ENCODE measurements at regions not wholly inside any gene's neighbourhood (a gene's known extent, or its start where the extent isn't known, plus 50 kb on each side); places are given as distances from the start of the nearest gene placed in this dataset.

- TF ChIP-seq, protein P1, sequence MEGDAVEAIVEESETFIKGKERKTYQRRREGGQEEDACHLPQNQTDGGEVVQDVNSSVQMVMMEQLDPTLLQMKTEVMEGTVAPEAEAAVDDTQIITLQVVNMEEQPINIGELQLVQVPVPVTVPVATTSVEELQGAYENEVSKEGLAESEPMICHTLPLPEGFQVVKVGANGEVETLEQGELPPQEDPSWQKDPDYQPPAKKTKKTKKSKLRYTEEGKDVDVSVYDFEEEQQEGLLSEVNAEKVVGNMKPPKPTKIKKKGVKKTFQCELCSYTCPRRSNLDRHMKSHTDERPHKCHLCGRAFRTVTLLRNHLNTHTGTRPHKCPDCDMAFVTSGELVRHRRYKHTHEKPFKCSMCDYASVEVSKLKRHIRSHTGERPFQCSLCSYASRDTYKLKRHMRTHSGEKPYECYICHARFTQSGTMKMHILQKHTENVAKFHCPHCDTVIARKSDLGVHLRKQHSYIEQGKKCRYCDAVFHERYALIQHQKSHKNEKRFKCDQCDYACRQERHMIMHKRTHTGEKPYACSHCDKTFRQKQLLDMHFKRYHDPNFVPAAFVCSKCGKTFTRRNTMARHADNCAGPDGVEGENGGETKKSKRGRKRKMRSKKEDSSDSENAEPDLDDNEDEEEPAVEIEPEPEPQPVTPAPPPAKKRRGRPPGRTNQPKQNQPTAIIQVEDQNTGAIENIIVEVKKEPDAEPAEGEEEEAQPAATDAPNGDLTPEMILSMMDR (conservative IDR thresholded peaks at IDR 0.05) = no peak
- Mint-ChIP-seq H3K27ac (no peak overlapping the region), H3K27me3 (peaks cover 33% of the 10 kb centered on the region), H3K9me3 (no peaks in the 10 kb centered on the region), H3K4me1 (ENCODE audit: unreplicated experiment) (peaks cover 25% of the 10 kb centered on the region), H3K36me3 (no peaks in the 10 kb centered on the region), H3K4me3 (no peak overlapping the region)
- DNase-seq (ENCODE audit: extremely low spot score, unreplicated experiment) = no peak
These were observed 269.7 kb downstream of the ABCC12 start for GRCh38 chr16:47886139-47886538.

DNA sequence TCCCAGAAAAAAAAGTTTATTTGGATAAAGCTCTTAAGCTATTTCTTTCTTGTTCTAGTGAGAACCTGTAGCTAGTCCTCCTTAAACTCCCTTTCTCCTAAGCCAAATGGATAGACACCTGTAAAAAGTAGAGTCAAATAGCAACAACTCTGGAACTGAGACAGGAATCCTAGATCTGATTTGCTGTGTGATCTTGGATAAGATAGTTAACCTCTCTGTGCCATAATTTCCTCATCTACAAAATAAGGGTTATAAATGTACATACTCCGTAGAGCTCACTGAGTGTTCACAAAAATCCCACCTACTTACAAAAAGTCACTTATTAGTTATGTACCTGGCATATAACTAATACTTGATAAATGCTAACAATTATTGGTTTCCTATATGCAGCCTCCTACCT lies 270.3 kb downstream of the ABCC12 start:
- TF ChIP-seq, protein P1 (conservative IDR thresholded peaks at IDR 0.05) = no peak
- DNase-seq (ENCODE audit: extremely low spot score, unreplicated experiment) = no peak

DNA sequence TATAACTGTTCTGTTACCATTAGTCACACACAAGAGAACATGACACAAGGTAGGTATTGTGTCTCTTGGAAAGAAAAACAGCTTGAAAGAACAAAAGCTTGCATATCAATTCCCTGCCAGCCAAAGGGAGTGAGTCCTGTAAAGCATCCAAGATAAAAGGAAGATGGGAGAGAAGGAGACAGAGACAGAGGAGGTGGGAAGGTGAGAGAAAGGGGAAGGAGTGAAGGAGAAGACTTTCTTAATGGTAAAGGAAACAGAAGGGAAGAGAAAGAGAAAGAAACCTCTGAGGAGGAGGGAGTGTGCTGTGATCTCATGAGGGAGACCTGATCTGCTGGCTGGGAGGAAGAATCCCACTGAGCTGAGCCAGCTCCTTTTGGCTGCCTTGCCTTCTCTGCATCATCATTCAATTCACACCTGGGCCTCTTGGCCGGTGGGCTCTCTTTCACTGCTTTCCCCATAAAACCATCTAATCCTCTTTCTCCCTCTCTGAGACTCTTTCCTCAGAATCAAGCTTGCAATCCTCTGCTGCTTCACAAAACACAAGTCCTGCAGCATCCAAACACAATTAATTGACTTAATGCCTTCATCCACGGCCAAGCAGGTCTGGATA lies 271.6 kb downstream of the ABCC12 start:
- H3K27ac Mint-ChIP-seq = no peak overlapping the region
- no peak overlapping the region for H3K4me3 Mint-ChIP-seq
- no peaks in the 10 kb centered on the region for H3K36me3 Mint-ChIP-seq
- TF ChIP-seq, protein P1 (conservative IDR thresholded peaks at IDR 0.05) = no peak
- no peak for DNase-seq (ENCODE audit: extremely low spot score, unreplicated experiment)
- H3K27me3 Mint-ChIP-seq = peaks cover 23% of the 10 kb centered on the region
- H3K4me1 Mint-ChIP-seq (ENCODE audit: unreplicated experiment) = peaks cover 25% of the 10 kb centered on the region
- no peaks in the 10 kb centered on the region for H3K9me3 Mint-ChIP-seq

More for the DNA sequence above, 270.3 kb downstream of the ABCC12 start:
- Mint-ChIP-seq H3K27ac (no peak overlapping the region), H3K9me3 (no peaks in the 10 kb centered on the region), H3K36me3 (no peaks in the 10 kb centered on the region), H3K27me3 (peaks cover 30% of the 10 kb centered on the region), H3K4me1 (ENCODE audit: unreplicated experiment) (peaks cover 25% of the 10 kb centered on the region), H3K4me3 (no peak overlapping the region)

DNA sequence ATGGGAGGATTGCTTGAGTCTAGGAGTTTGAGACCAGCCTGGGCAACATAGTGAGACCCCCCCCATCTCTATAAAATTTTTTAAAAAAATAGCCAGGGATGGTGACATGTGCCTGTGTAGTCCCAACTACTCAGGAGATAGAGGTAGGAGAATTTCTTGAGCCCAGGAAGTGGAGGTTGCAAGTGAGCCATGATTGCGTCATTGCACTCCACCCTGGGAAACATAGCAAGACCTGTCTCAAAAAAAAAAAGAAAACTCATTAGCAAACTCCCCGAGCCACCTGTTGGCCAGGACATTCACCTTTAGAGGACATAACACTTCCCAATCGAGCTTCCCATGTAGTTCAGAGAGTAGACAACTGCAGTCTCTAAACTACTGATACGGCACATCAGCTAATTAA lies 274.2 kb downstream of the ABCC12 start:
- Mint-ChIP-seq H3K4me3 (no peak overlapping the region), H3K9me3 (no peaks in the 10 kb centered on the region), H3K27ac (no peak overlapping the region), H3K36me3 (no peaks in the 10 kb centered on the region), H3K27me3 (peaks cover 18% of the 10 kb centered on the region), H3K4me1 (ENCODE audit: unreplicated experiment) (peaks cover 6% of the 10 kb centered on the region)
- TF ChIP-seq, protein P1 (conservative IDR thresholded peaks at IDR 0.05) = no peak
- DNase-seq (ENCODE audit: extremely low spot score, unreplicated experiment) = no peak

GRCh38 chr16:47880653-47881052 lies 275.1 kb downstream of the ABCC12 start:
- Mint-ChIP-seq H3K36me3 (no peaks in the 10 kb centered on the region), H3K9me3 (no peaks in the 10 kb centered on the region), H3K27ac (no peak overlapping the region), H3K27me3 (peaks cover 18% of the 10 kb centered on the region), H3K4me3 (no peak overlapping the region), H3K4me1 (ENCODE audit: unreplicated experiment) (no peaks in the 10 kb centered on the region)
- no peak for DNase-seq (ENCODE audit: extremely low spot score, unreplicated experiment)
- TF ChIP-seq, protein P1 (conservative IDR thresholded peaks at IDR 0.05) = no peak

GRCh38 chr16:47877166-47877565 lies 278.6 kb downstream of the ABCC12 start:
- Mint-ChIP-seq H3K27ac (no peak overlapping the region), H3K4me1 (ENCODE audit: unreplicated experiment) (no peaks in the 10 kb centered on the region), H3K27me3 (peaks cover 3% of the 10 kb centered on the region), H3K4me3 (no peak overlapping the region), H3K9me3 (no peaks in the 10 kb centered on the region), H3K36me3 (no peaks in the 10 kb centered on the region)
- TF ChIP-seq, protein P1 (conservative IDR thresholded peaks at IDR 0.05) = no peak
- no peak for DNase-seq (ENCODE audit: extremely low spot score, unreplicated experiment)
